HUES48 (cell line): ENCODE measurements at regions not wholly inside any gene's neighbourhood (a gene's known extent, or its start where the extent isn't known, plus 50 kb on each side); places are given as distances from the start of the nearest gene placed in this dataset.

Experiments used
- H3K27ac ChIP-seq: one replicate; pipeline ENCODE4 v1.7.0; 2013; ENCODE audit warnings: low read depth, low read length, inconsistent platforms
- H3K27me3 ChIP-seq: 2 replicates; pipeline ENCODE4 v1.6.1; 2013; ENCODE audit warnings: mild to moderate bottlenecking, low read length; ENCODE audit not compliant: control insufficient read depth, insufficient read depth
- H3K36me3 ChIP-seq: 2 replicates; pipeline ENCODE4 v1.6.1; 2013; ENCODE audit warnings: low read length; ENCODE audit not compliant: control insufficient read depth, insufficient read depth
- H3K4me1 ChIP-seq: 2 replicates; pipeline ENCODE4 v1.6.1; 2013; ENCODE audit warnings: mild to moderate bottlenecking, low read length; ENCODE audit not compliant: control insufficient read depth, insufficient read depth
- H3K4me3 ChIP-seq: 2 replicates; pipeline ENCODE4 v1.5.1; 2013; ENCODE audit warnings: mild to moderate bottlenecking, low read depth, low read length
- H3K9ac ChIP-seq: 2 replicates; pipeline ENCODE4 v1.6.1; 2013; ENCODE audit warnings: mild to moderate bottlenecking, low read depth, low read length, moderate library complexity
- H3K9me3 ChIP-seq: 2 replicates; pipeline ENCODE4 v1.6.1; 2013; ENCODE audit warnings: low read length; ENCODE audit not compliant: control insufficient read depth, insufficient read depth

GRCh38 chr2:40783704-40784103 is 331.8 kb upstream of the SLC8A1 start:
- H3K9me3 ChIP-seq = no peaks in the 10 kb centered on the region
- no peaks in the 10 kb centered on the region for H3K36me3 ChIP-seq
- no peak overlapping the region for H3K27ac ChIP-seq
- H3K27me3 ChIP-seq = no peaks in the 10 kb centered on the region
- H3K4me3 ChIP-seq = no peak overlapping the region
- no peaks in the 10 kb centered on the region for H3K4me1 ChIP-seq
- H3K9ac ChIP-seq = no peak overlapping the region

- Histone ChIP-seq H3K9ac (no peak overlapping the region), H3K4me1 (no peaks in the 10 kb centered on the region), H3K27ac (no peak overlapping the region), H3K27me3 (no peaks in the 10 kb centered on the region), H3K9me3 (no peaks in the 10 kb centered on the region), H3K4me3 (no peak overlapping the region), H3K36me3 (no peaks in the 10 kb centered on the region)
Observed at GRCh38 chr2:40786636-40787035, 334.7 kb upstream of the SLC8A1 start.

- Histone ChIP-seq H3K9ac (no peak overlapping the region), H3K9me3 (no peaks in the 10 kb centered on the region), H3K36me3 (no peaks in the 10 kb centered on the region), H3K4me1 (peaks cover 9% of the 10 kb centered on the region; the same call in 1 of the 2 replicates), H3K27me3 (no peaks in the 10 kb centered on the region), H3K27ac (no peak overlapping the region), H3K4me3 (no peak overlapping the region)
Observed at GRCh38 chr2:40797120-40797519, 345.2 kb upstream of the SLC8A1 start.

GRCh38 chr2:40803900-40804299 is 352.0 kb upstream of the SLC8A1 start:
- Histone ChIP-seq H3K9me3 (no peaks in the 10 kb centered on the region), H3K36me3 (no peaks in the 10 kb centered on the region), H3K4me3 (no peak overlapping the region), H3K4me1 (no peaks in the 10 kb centered on the region), H3K27ac (no peak overlapping the region), H3K9ac (no peak overlapping the region), H3K27me3 (no peaks in the 10 kb centered on the region)

GRCh38 chr2:40809156-40809555 is 357.3 kb upstream of the SLC8A1 start:
- Histone ChIP-seq H3K9me3 (no peaks in the 10 kb centered on the region), H3K4me3 (no peak overlapping the region), H3K27me3 (no peaks in the 10 kb centered on the region), H3K27ac (no peak overlapping the region), H3K9ac (no peak overlapping the region), H3K36me3 (no peaks in the 10 kb centered on the region), H3K4me1 (no peaks in the 10 kb centered on the region)

GRCh38 chr2:40814616-40815015 is 362.7 kb upstream of the SLC8A1 start:
- Histone ChIP-seq H3K9me3 (no peaks in the 10 kb centered on the region), H3K27me3 (no peaks in the 10 kb centered on the region), H3K36me3 (no peaks in the 10 kb centered on the region), H3K27ac (no peak overlapping the region), H3K9ac (no peak overlapping the region), H3K4me3 (no peak overlapping the region), H3K4me1 (no peaks in the 10 kb centered on the region)

GRCh38 chr2:40820319-40820718 is 368.4 kb upstream of the SLC8A1 start:
- Histone ChIP-seq H3K9me3 (no peaks in the 10 kb centered on the region), H3K27me3 (no peaks in the 10 kb centered on the region), H3K9ac (no peak overlapping the region), H3K4me1 (no peaks in the 10 kb centered on the region), H3K27ac (no peak overlapping the region), H3K36me3 (no peaks in the 10 kb centered on the region), H3K4me3 (no peak overlapping the region)

- Histone ChIP-seq H3K27ac (no peak overlapping the region), H3K9ac (no peak overlapping the region), H3K36me3 (no peaks in the 10 kb centered on the region), H3K4me1 (no peaks in the 10 kb centered on the region), H3K9me3 (no peaks in the 10 kb centered on the region), H3K4me3 (no peak overlapping the region), H3K27me3 (no peaks in the 10 kb centered on the region)
Observed at GRCh38 chr2:40823478-40823877, 371.6 kb upstream of the SLC8A1 start.

GRCh38 chr2:40824278-40824677 is 372.4 kb upstream of the SLC8A1 start:
- Histone ChIP-seq H3K9me3 (no peaks in the 10 kb centered on the region), H3K27me3 (no peaks in the 10 kb centered on the region), H3K4me3 (no peak overlapping the region), H3K36me3 (no peaks in the 10 kb centered on the region), H3K4me1 (no peaks in the 10 kb centered on the region), H3K9ac (no peak overlapping the region), H3K27ac (no peak overlapping the region)

GRCh38 chr2:40827392-40827791 is 375.5 kb upstream of the SLC8A1 start:
- H3K27me3 ChIP-seq = no peaks in the 10 kb centered on the region
- H3K9ac ChIP-seq = no peak overlapping the region
- no peak overlapping the region for H3K27ac ChIP-seq
- no peaks in the 10 kb centered on the region for H3K4me1 ChIP-seq
- no peak overlapping the region for H3K4me3 ChIP-seq
- H3K36me3 ChIP-seq = no peaks in the 10 kb centered on the region
- H3K9me3 ChIP-seq = no peaks in the 10 kb centered on the region

- Histone ChIP-seq H3K27me3 (no peaks in the 10 kb centered on the region), H3K27ac (no peak overlapping the region), H3K9me3 (no peaks in the 10 kb centered on the region), H3K4me1 (no peaks in the 10 kb centered on the region), H3K9ac (no peak overlapping the region), H3K4me3 (no peak overlapping the region), H3K36me3 (no peaks in the 10 kb centered on the region)
Observed at GRCh38 chr2:40831321-40831873, 379.5 kb upstream of the SLC8A1 start.

- H3K36me3 ChIP-seq = no peaks in the 10 kb centered on the region
Observed at GRCh38 chr2:40841856-40842255, 390.0 kb upstream of the SLC8A1 start.

More at GRCh38 chr2:40841856-40842255, 390.0 kb upstream of the SLC8A1 start:
- Histone ChIP-seq H3K27ac (no peak overlapping the region), H3K9ac (no peak overlapping the region), H3K4me1 (peaks cover 7% of the 10 kb centered on the region; the same call in 1 of the 2 replicates), H3K27me3 (no peaks in the 10 kb centered on the region), H3K9me3 (no peaks in the 10 kb centered on the region), H3K4me3 (no peak overlapping the region)
